NCI-H748 (cell line): ENCODE measurements at regions not wholly inside any gene's neighbourhood (a gene's known extent, or its start where the extent isn't known, plus 50 kb on each side); places are given as distances from the start of the nearest gene placed in this dataset.
"Not testable (repeated sequence)": the region's sequence is repeated elsewhere in the genome, so short reads cannot be mapped to it uniquely, and the experiment has no call there.

Experiments
- DNase-seq: peaks from one replicate; lab custom pipeline; 2025; ENCODE audit not compliant: unreplicated experiment; lab: John Stamatoyannopoulos, UW

GRCh38 chr5:124521461-124522230, 224.8 kb downstream of the ZNF608 start:
- DNase-seq = no peak

GRCh38 chr5:124519396-124519795, 227.0 kb downstream of the ZNF608 start:
- no peak for DNase-seq

GRCh38 chr5:124516567-124516966, 229.9 kb downstream of the ZNF608 start:
- no peak for DNase-seq

- peak; percentile 45 for DNase-seq
These were observed 230.8 kb downstream of the ZNF608 start for GRCh38 chr5:124515497-124516245.

- DNase-seq = peak; percentile 49
These were observed 231.5 kb downstream of the ZNF608 start for GRCh38 chr5:124514956-124515355.

GRCh38 chr5:124512952-124513632, 233.3 kb downstream of the ZNF608 start:
- DNase-seq = no peak

- DNase-seq = no peak
These were observed 234.2 kb downstream of the ZNF608 start for GRCh38 chr5:124512236-124512635.

GRCh38 chr5:124511791-124512190, 234.6 kb downstream of the ZNF608 start:
- no peak for DNase-seq

- DNase-seq = no peak
These were observed 238.8 kb downstream of the ZNF608 start for GRCh38 chr5:124507688-124508087.

GRCh38 chr5:124504081-124504916, 242.1 kb downstream of the ZNF608 start:
- DNase-seq = no peak

- DNase-seq = no peak
These were observed 243.9 kb downstream of the ZNF608 start for GRCh38 chr5:124502551-124502950.

GRCh38 chr5:124499818-124500217, 246.6 kb downstream of the ZNF608 start:
- not testable (repeated sequence) for DNase-seq

- not testable (repeated sequence) for DNase-seq
These were observed 249.5 kb downstream of the ZNF608 start for GRCh38 chr5:124496968-124497367.

- no peak for DNase-seq
These were observed 251.8 kb downstream of the ZNF608 start for GRCh38 chr5:124494540-124495116.

- no peak for DNase-seq
These were observed 253.8 kb downstream of the ZNF608 start for GRCh38 chr5:124492444-124493224.

- DNase-seq = not testable (repeated sequence)
These were observed 256.1 kb downstream of the ZNF608 start for GRCh38 chr5:124490315-124490714.

- DNase-seq = no peak
These were observed 265.0 kb downstream of the ZNF608 start for GRCh38 chr5:124481419-124481818.

GRCh38 chr5:124480964-124481363, 265.5 kb downstream of the ZNF608 start:
- no peak for DNase-seq

- DNase-seq = peak; percentile 34
These were observed 266.4 kb downstream of the ZNF608 start for GRCh38 chr5:124480022-124480421.

GRCh38 chr5:124478264-124478663, 268.2 kb downstream of the ZNF608 start:
- DNase-seq = no peak
